HG02610 (cell line): ENCODE measurements at regions not wholly inside any gene's neighbourhood (a gene's known extent, or its start where the extent isn't known, plus 50 kb on each side); places are given as distances from the start of the nearest gene placed in this dataset.

Experiments
- ATAC-seq: cut with Tn5 transposase; IDR thresholded peaks from one replicate; pipeline ENCODE4 v1.9.1; 2021; ENCODE audit warnings: mild to moderate bottlenecking, moderate library complexity; ENCODE audit not compliant: unreplicated experiment

- ATAC-seq, result no peak
Observed at GRCh38 chr6:164133095-164133494, 718.6 kb downstream of the QKI start.

GRCh38 chr6:164130585-164130984, 716.1 kb downstream of the QKI start:
- ATAC-seq, result no peak

- no peak for ATAC-seq
Observed at GRCh38 chr6:164130151-164130550, 715.6 kb downstream of the QKI start.

- no peak for ATAC-seq
Observed at GRCh38 chr6:164129218-164129617, 714.7 kb downstream of the QKI start.

- no peak for ATAC-seq
Observed at GRCh38 chr6:164128101-164128500, 713.6 kb downstream of the QKI start.

DNA sequence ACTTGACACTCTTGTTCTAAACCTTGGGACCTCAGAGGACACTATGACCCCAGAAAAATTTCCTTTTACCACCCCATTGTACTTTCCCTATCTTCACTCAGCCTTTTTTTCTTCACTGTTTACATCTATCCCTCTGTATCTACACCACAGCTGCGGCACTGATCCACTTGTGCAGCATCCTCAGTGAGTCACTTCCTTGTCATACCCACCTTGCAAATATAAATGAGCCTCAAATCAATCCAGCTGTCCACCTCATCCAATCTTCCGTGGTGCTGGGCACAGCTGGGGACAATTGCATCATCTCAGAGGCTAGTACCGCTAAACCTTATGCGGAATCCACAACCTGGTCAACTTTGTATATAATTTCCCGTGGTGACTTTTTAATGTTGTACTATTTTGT, 710.5 kb downstream of the QKI start:
- ATAC-seq, result no peak

GRCh38 chr6:164124473-164124872, 710.0 kb downstream of the QKI start:
- ATAC-seq, result no peak

- no peak for ATAC-seq
Observed at GRCh38 chr6:164122109-164122508, 707.6 kb downstream of the QKI start.

- ATAC-seq, result peak; percentile 49
Observed at GRCh38 chr6:164121527-164121926, 707.0 kb downstream of the QKI start.

DNA sequence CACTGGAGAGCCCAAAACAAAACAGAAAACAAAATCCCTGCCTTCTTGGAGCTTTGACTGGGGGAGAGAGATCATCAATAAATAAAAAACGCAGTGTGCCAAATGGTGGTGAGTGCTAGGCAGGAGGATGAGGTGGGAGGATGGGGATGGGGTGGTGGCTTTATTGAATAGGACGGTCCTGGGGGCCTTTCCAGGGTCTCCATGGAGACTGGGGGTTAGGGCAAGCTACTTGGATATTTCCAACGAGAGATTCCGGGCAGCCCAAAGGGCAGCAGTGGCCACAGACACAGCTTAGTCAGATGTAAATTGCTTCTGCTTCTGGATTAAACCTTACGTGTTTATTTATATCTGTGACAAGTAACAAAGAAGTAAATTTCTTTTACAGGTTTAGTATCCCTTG, 700.1 kb downstream of the QKI start:
- no peak for ATAC-seq

- no peak for ATAC-seq
Observed at GRCh38 chr6:164114051-164114450, 699.5 kb downstream of the QKI start.

GRCh38 chr6:164113637-164114036, 699.1 kb downstream of the QKI start:
- ATAC-seq, result no peak

DNA sequence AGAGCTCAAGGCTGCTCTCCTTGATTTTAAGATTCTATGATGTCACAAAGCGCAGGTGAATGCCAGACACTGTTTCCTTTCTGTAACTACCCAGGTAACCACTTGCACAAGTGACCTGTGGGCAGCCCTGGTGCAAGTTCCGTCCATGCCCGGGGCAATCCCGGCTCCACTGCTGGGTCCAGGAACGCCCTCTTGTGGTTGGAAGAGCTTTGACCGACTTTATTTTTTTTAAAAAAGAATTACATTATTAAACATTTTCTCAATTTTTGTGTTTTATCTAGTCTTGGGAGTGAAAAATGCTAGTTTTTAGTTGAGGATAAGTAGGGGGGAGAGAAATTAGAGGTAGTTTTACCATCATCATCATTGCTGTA, 695.2 kb downstream of the QKI start:
- no peak for ATAC-seq

DNA sequence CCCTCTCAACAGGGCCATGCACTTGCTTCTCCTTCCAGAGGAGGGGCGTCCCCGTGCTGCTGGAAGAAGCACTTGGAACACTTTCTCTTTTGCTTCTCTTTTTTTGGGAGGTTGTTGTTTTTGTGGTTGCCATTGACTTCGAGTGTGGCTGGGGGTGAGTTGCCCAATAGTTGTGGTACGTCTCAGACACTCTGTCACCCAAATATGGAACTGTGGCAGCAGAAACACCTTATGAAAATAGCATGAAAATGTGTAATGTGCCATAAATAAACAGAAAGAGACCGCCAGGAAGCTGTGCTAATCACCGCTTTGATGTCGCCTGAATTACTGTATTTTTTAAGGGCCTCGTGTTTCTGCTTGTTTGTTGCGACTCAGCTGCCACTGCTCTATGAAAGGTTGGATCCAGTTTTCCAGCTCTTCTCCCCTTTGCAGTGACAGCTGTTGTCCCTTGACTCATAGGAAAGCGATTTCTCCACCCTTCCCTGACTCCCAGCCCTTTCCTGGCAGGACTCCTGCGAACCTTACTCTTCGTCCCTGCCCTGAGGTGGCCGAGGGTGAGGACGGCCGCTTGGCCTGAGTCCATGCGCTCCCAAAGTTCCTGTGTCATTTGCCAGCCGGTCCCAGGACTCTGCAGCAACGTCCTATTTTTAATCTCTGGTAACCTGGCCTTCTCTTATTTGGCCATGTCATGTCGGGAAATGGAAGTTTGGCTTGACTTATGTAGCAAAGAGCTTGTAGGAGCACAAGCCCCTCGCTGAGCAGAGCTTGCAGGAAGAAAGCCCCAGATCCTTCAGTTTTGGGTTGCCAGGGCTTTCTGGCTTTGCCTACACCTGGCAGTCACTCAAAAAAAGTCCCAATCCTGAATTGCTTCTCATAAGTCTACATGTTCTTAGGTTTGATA, 694.6 kb downstream of the QKI start:
- peak; percentile 63 for ATAC-seq

DNA sequence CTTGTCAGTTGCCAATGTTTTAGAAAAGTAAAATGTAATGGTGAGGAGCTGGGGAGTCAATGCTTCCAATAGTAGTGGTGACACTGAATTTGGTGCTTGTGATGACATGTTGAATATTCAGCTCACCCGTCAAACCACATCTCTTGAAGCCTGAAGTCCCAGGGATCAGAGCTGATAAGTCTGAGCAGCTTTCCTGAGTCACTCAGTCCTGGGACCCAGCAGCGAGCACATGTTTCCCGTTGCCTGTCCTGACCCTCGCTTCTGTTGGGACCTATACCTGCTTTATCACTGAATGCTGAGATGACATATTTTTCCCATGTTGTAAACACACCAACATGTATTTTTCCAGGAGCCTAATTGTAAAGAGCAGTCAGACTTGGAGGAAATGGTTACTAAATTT, 693.6 kb downstream of the QKI start:
- ATAC-seq, result no peak

GRCh38 chr6:164107297-164107995, 692.9 kb downstream of the QKI start:
- no peak for ATAC-seq

DNA sequence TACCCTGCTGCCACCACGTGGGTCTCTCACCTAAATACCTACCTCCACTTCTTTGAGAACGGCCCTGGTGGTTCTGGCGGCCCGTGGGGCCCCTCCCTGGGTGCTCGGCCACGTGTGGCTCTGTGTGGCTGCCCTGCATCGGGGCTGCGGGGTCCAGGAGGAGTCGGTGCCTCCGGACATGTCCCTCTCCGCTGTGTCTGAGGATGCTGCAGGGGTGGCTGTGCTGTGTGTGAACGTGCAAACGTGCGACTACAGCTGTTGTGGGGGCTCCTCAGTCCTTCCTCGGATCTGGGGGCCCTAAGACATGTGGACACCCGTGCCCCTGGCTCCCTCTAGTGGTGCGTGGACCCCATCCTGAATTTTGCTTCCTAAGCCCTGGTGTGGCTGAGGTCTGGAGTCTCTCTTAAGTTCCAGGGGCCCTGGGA, 691.8 kb downstream of the QKI start:
- no peak for ATAC-seq

DNA sequence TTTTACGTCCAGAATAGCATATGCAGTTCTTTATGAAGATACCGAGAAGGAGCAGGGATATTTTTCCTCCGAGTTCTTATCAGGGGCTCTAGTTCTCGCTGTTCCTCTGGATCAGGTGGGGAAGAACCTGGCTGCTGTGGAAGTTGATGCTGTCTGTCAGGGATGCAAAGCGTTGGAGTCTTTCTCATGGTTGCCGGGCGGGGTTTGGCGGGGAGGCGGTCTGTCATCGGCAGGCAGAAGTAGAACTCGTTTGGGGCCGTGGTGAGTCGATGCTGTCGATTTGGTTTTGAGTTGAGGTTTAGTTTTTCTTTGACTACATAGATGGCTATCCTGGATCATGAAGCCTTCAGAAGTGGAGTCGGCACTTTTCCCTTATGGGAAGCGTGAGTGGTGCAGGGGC, 691.2 kb downstream of the QKI start:
- ATAC-seq, result no peak

- no peak for ATAC-seq
Observed at GRCh38 chr6:164104432-164104831, 689.9 kb downstream of the QKI start.

- ATAC-seq, result no peak
Observed at GRCh38 chr6:164102693-164103092, 688.2 kb downstream of the QKI start.

- no peak for ATAC-seq
Observed at GRCh38 chr6:164101859-164102258, 687.3 kb downstream of the QKI start.

DNA sequence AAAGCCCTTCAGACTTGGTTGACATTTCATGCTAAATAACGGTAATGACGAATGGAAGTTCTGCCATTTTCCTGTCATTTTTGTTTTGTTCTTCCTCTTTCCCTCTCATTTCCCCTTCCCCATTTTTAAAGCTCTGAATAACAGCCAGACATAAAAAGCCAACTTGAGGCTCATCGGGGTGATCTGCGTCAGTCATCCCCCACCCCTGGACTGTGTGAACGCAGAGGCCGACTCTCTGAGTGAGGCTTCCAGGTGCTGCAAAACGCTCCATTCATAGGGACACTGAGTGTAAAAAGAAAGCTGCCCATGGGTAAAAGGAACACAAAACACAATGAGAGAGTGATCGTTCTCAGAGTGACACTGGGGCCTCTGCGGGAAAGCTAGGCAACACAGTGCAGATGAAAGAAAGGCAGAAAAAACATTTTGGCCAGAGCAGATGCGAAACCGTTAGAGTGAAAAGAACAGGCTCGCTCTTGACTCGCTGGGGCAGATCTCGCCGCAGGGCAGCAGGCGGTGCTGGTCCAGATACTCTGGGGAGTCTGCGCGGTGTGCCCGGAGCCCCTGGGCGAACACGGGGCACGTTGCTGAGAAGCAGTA, 684.8 kb downstream of the QKI start:
- ATAC-seq, result no peak
